RWPE2 (cell line): ENCODE measurements at regions not wholly inside any gene's neighbourhood (a gene's known extent, or its start where the extent isn't known, plus 50 kb on each side); places are given as distances from the start of the nearest gene placed in this dataset.
A peak's percentile ranks its signal among the peaks of the same experiment; 100 is the strongest.
"Not testable (repeated sequence)": the region's sequence is repeated elsewhere in the genome, so short reads cannot be mapped to it uniquely, and the experiment has no call there.

Experiments used
- ATAC-seq: fragments of 200-7000 bp; cut with Tn5 transposase; 3 replicates; pipeline ENCODE4 v1.9.1; 2021; ENCODE audit warnings: low read depth
- DNase-seq: peaks from one replicate; pipeline ENCODE4 v3.0.0-alpha.2; 2020; ENCODE audit warnings: low spot score
- H3K27ac ChIP-seq: fragments of 450-650 bp; 2 replicates; pipeline ENCODE4 v1.5.1; 2017; ENCODE audit warnings: mild to moderate bottlenecking; ENCODE audit not compliant: poor library complexity, severe bottlenecking
- H3K27me3 ChIP-seq: fragments of 250-450 bp; sonication (Bioruptor Pico); 2 replicates; pipeline ENCODE4 v1.5.1; 2021; ENCODE audit warnings: mild to moderate bottlenecking, moderate library complexity; ENCODE audit not compliant: insufficient read depth, poor library complexity, severe bottlenecking
- H3K36me3 ChIP-seq: fragments of 250-450 bp; sonication (Bioruptor Pico); 2 replicates; pipeline ENCODE4 v1.5.1; 2020; ENCODE audit warnings: low read depth, mild to moderate bottlenecking, moderate library complexity
- H3K4me1 ChIP-seq: fragments of 250-450 bp; sonication (Bioruptor Pico); 2 replicates; pipeline ENCODE4 v1.5.1; 2021; ENCODE audit warnings: mild to moderate bottlenecking, moderate library complexity; ENCODE audit not compliant: insufficient read depth, poor library complexity, severe bottlenecking
- H3K4me3 ChIP-seq: fragments of 250-450 bp; sonication (Bioruptor Pico); 2 replicates; pipeline ENCODE4 v1.5.1; 2021; ENCODE audit warnings: mild to moderate bottlenecking, moderate library complexity; ENCODE audit not compliant: severe bottlenecking
- H3K9me3 ChIP-seq: fragments of 250-450 bp; sonication (Bioruptor Pico); 2 replicates; pipeline ENCODE4 v1.5.1; 2021; ENCODE audit warnings: mild to moderate bottlenecking, moderate library complexity; ENCODE audit not compliant: severe bottlenecking
- CTCF ChIP-seq: fragments of 450-650 bp; IDR thresholded peaks from one replicate; pipeline ENCODE4 v1.5.1; 2017; ENCODE audit warnings: mild to moderate bottlenecking, moderate library complexity; ENCODE audit not compliant: poor library complexity, severe bottlenecking

- Histone ChIP-seq H3K9me3 (peaks cover 8% of the 10 kb centered on the region), H3K36me3 (no peaks in the 10 kb centered on the region), H3K4me3 (no peak overlapping the region), H3K4me1 (no peaks in the 10 kb centered on the region), H3K27ac (no peak overlapping the region), H3K27me3 (no peaks in the 10 kb centered on the region)
- DNase-seq (peak; percentile 1), ATAC-seq (no peak)
- no peak for TF ChIP-seq CTCF
Observed at GRCh38 chrX:1059576-1060561, 152.6 kb downstream of the CRLF2 start.

GRCh38 chrX:1053600-1053999, 158.8 kb downstream of the CRLF2 start:
- not testable (repeated sequence) for H3K36me3 ChIP-seq, H3K4me3 ChIP-seq, H3K27ac ChIP-seq, H3K4me1 ChIP-seq, ATAC-seq, H3K27me3 ChIP-seq, DNase-seq, H3K9me3 ChIP-seq

GRCh38 chrX:1053072-1053471, 159.4 kb downstream of the CRLF2 start:
- Histone ChIP-seq H3K27me3 (no peaks in the 10 kb centered on the region), H3K9me3 (peaks cover 9% of the 10 kb centered on the region), H3K4me3 (no peak overlapping the region), H3K4me1 (no peaks in the 10 kb centered on the region), H3K27ac (no peak overlapping the region), H3K36me3 (no peaks in the 10 kb centered on the region)
- no peak for ATAC-seq
- no peak for DNase-seq
- TF ChIP-seq CTCF: no peak

GRCh38 chrX:1052021-1052420, 160.4 kb downstream of the CRLF2 start:
- no peaks in the 10 kb centered on the region for H3K27me3 ChIP-seq
- DNase-seq (no peak), ATAC-seq (no peak)
- no peak for TF ChIP-seq CTCF
- H3K4me1 ChIP-seq: no peaks in the 10 kb centered on the region
- H3K9me3 ChIP-seq: peaks cover 9% of the 10 kb centered on the region
- no peak overlapping the region for H3K4me3 ChIP-seq
- H3K27ac ChIP-seq: no peak overlapping the region
- no peaks in the 10 kb centered on the region for H3K36me3 ChIP-seq

GRCh38 chrX:1051421-1051820, 161.0 kb downstream of the CRLF2 start:
- no peak overlapping the region for H3K27ac ChIP-seq
- TF ChIP-seq CTCF: no peak
- ATAC-seq (no peak), DNase-seq (no peak)
- no peaks in the 10 kb centered on the region for H3K27me3 ChIP-seq
- peaks cover 10% of the 10 kb centered on the region for H3K9me3 ChIP-seq
- H3K4me3 ChIP-seq: no peak overlapping the region
- no peaks in the 10 kb centered on the region for H3K4me1 ChIP-seq
- H3K36me3 ChIP-seq: no peaks in the 10 kb centered on the region
